ENCODE measurements at regions not wholly inside any gene's neighbourhood (a gene's known extent, or its start where the extent isn't known, plus 50 kb on each side); places are given as distances from the start of the nearest gene placed in this dataset.

DNA sequence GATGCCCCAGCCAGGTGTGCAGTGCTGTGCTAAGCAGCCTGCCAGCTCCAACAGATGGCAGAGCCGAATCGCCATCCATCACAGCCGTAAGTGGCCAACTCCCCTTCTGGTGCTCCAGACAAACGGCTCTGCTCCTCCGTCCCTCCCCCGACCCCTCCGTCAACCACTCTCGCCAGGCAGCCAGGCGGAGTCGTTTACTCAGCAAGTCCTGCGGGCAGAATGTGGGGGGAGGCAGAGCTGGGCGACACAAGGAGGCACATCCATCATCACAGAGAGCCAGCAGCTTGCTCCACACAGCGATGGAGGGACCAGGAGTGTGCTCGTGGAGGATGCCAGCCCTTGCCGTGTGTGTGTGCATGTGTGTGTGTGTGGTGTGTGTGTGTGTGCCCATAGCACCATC is 206.6 kb upstream of the GRIK3 start:
- TF ChIP-seq, protein P1, sequence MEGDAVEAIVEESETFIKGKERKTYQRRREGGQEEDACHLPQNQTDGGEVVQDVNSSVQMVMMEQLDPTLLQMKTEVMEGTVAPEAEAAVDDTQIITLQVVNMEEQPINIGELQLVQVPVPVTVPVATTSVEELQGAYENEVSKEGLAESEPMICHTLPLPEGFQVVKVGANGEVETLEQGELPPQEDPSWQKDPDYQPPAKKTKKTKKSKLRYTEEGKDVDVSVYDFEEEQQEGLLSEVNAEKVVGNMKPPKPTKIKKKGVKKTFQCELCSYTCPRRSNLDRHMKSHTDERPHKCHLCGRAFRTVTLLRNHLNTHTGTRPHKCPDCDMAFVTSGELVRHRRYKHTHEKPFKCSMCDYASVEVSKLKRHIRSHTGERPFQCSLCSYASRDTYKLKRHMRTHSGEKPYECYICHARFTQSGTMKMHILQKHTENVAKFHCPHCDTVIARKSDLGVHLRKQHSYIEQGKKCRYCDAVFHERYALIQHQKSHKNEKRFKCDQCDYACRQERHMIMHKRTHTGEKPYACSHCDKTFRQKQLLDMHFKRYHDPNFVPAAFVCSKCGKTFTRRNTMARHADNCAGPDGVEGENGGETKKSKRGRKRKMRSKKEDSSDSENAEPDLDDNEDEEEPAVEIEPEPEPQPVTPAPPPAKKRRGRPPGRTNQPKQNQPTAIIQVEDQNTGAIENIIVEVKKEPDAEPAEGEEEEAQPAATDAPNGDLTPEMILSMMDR (IDR thresholded peaks at IDR 0.05), result no peak
- TF ChIP-seq POLR2AphosphoS5 (IDR thresholded peaks at IDR 0.05; ENCODE audit: insufficient read depth in 1 of 2, low read depth in 1 of 2) (no peak), POLR2A (IDR thresholded peaks at IDR 0.05) (no peak)
